Fibroblast of lung (primary cell): ENCODE measurements at regions not wholly inside any gene's neighbourhood (a gene's known extent, or its start where the extent isn't known, plus 50 kb on each side); places are given as distances from the start of the nearest gene placed in this dataset.

Experiments
- DNase-seq, 2 donors: peaks; one replicate each; pipeline versions ENCODE4 v3.0.0 to v3.0.0-alpha.2; 2010; ENCODE audit warnings: low read depth in 2 of 2
- H2AFZ ChIP-seq: 2 replicates; pipeline ENCODE4 v1.5.1; 2012; ENCODE audit warnings: low read length, control low read depth, inconsistent platforms
- H3K27ac ChIP-seq: 2 replicates; pipeline ENCODE4 v1.5.1; 2011; ENCODE audit warnings: low read length, control low read depth; ENCODE audit not compliant: insufficient read depth
- H3K27me3 ChIP-seq: 2 replicates; pipeline ENCODE4 v1.5.1; 2011; ENCODE audit warnings: mild to moderate bottlenecking, low read length; ENCODE audit not compliant: control insufficient read depth, insufficient read depth
- H3K36me3 ChIP-seq: 2 replicates; pipeline ENCODE4 v1.5.1; 2011; ENCODE audit warnings: low read length; ENCODE audit not compliant: control insufficient read depth, insufficient read depth
- H3K4me1 ChIP-seq: 2 replicates; pipeline ENCODE4 v1.5.1; 2011; ENCODE audit warnings: low read length; ENCODE audit not compliant: control insufficient read depth, insufficient read depth; ENCODE audit errors: extremely low read depth
- H3K4me2 ChIP-seq: 2 replicates; pipeline ENCODE4 v1.5.1; 2011; ENCODE audit warnings: low read length, control low read depth; ENCODE audit not compliant: insufficient read depth; ENCODE audit errors: extremely low read depth
- H3K4me3 ChIP-seq, 4 experiments: fragments of 200-600 bp in 1 of 4; sonication (generic) in 1 of 4; replicated peaks in 1 of 4; 2 replicates each; pipeline ENCODE4 v1.5.1; 2011 to 2016; ENCODE audit warnings: low read length in 4 of 4, low read depth in 3 of 4, mild to moderate bottlenecking in 3 of 4, control low read depth in 2 of 4, inconsistent platforms in 1 of 4, mixed read lengths in 1 of 4; ENCODE audit not compliant: insufficient read depth in 1 of 4; ENCODE audit errors: control extremely low read depth in 1 of 4
- H3K79me2 ChIP-seq: 2 replicates; pipeline ENCODE4 v1.5.1; 2012; ENCODE audit warnings: mild to moderate bottlenecking, low read length, inconsistent platforms; ENCODE audit not compliant: control insufficient read depth, insufficient read depth
- H3K9ac ChIP-seq: 2 replicates; pipeline ENCODE4 v1.5.1; 2011; ENCODE audit warnings: mild to moderate bottlenecking, low read length, control low read depth; ENCODE audit not compliant: insufficient read depth
- H3K9me3 ChIP-seq: 2 replicates; pipeline ENCODE4 v1.5.1; 2012; ENCODE audit warnings: low read depth, low read length; ENCODE audit not compliant: control insufficient read depth, insufficient read depth
- H4K20me1 ChIP-seq: 2 replicates; pipeline ENCODE4 v1.5.1; 2011; ENCODE audit warnings: low read length; ENCODE audit not compliant: control insufficient read depth, insufficient read depth; ENCODE audit errors: extremely low read depth
- CTCF ChIP-seq, 2 donors: IDR thresholded peaks in 1 of 2; conservative IDR thresholded peaks in 1 of 2; 1 replicate in 1 of 2; 2 replicates in 1 of 2; pipeline ENCODE4 v1.5.1; 2011 to 2012; ENCODE audit warnings: low read length in 2 of 2, control low read depth in 1 of 2, inconsistent platforms in 1 of 2, low read depth in 1 of 2, mild to moderate bottlenecking in 1 of 2
- EZH2 ChIP-seq: IDR thresholded peaks from 2 replicates; pipeline ENCODE4 v1.5.1; 2012; ENCODE audit warnings: low read length, control low read depth, mild to moderate bottlenecking; ENCODE audit errors: missing control alignments

- H2AFZ ChIP-seq, result no peak overlapping the region
- no peak overlapping the region for H3K27ac ChIP-seq
- no peaks in the 10 kb centered on the region for H3K79me2 ChIP-seq
- H3K36me3 ChIP-seq, result no peaks in the 10 kb centered on the region
- TF ChIP-seq EZH2 (no peak), CTCF (conservative IDR thresholded peaks at IDR 0.05 in 1 of 2, IDR thresholded peaks at IDR 0.05 in 1 of 2; ENCODE audit: low read depth in 1 of 2, low read length in 2 of 2) (no peak)
- DNase-seq, result no peak
- H3K4me3 ChIP-seq, result no peak overlapping the region
- H3K4me1 ChIP-seq, result peaks cover 13% of the 10 kb centered on the region
- no peak overlapping the region for H3K4me2 ChIP-seq
- no peaks in the 10 kb centered on the region for H3K27me3 ChIP-seq
- no peaks in the 10 kb centered on the region for H4K20me1 ChIP-seq
- H3K9me3 ChIP-seq, result no peaks in the 10 kb centered on the region
- no peak overlapping the region for H3K9ac ChIP-seq
Measured at GRCh38 chr16:85508993-85509392, 104.1 kb upstream of the GSE1 start.

DNA sequence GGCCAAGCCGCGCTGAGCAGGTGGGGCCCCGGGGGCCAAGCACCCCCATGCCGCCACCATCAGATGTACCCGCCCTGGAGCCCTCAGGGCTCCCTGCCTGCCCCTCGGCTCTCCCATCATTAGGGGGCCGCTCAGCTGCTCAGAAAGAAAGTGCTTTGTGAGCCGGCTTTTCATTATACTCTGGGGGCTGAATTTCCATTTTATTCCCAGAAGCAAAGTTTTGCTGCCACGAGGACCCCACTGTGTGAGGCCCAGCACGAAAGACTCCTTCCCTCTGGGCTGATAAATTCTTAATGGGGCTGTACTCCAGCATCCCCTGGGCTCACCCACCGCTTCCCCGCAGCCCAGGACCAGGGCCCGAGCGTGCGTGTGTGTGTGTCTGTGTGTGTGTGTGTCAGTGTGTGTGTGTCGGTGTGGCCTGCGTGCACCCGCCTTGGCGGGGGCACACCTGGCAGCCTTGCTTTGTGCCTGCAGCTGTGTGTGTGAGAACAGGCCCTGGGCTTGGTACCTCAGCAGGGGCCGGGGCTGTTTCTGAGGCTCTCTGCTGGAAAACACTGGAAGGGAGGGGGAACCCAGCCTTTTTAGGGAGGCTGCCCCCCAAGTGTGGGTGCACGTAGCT, 103.0 kb upstream of the GSE1 start:
- no peak for TF ChIP-seq CTCF (conservative IDR thresholded peaks at IDR 0.05 in 1 of 2, IDR thresholded peaks at IDR 0.05 in 1 of 2; ENCODE audit: low read depth in 1 of 2, low read length in 2 of 2)
- no peak for TF ChIP-seq EZH2
- H3K9ac ChIP-seq, result no peak overlapping the region
- no peaks in the 10 kb centered on the region for H3K79me2 ChIP-seq
- H3K9me3 ChIP-seq, result no peaks in the 10 kb centered on the region
- H3K36me3 ChIP-seq, result no peaks in the 10 kb centered on the region
- H3K4me3 ChIP-seq, result no peak overlapping the region
- H3K27me3 ChIP-seq, result no peaks in the 10 kb centered on the region
- H3K4me1 ChIP-seq, result peaks cover 24% of the 10 kb centered on the region
- no peaks in the 10 kb centered on the region for H4K20me1 ChIP-seq
- no peak overlapping the region for H2AFZ ChIP-seq
- no peak for DNase-seq
- H3K4me2 ChIP-seq, result no peak overlapping the region
- H3K27ac ChIP-seq, result no peak overlapping the region

DNA sequence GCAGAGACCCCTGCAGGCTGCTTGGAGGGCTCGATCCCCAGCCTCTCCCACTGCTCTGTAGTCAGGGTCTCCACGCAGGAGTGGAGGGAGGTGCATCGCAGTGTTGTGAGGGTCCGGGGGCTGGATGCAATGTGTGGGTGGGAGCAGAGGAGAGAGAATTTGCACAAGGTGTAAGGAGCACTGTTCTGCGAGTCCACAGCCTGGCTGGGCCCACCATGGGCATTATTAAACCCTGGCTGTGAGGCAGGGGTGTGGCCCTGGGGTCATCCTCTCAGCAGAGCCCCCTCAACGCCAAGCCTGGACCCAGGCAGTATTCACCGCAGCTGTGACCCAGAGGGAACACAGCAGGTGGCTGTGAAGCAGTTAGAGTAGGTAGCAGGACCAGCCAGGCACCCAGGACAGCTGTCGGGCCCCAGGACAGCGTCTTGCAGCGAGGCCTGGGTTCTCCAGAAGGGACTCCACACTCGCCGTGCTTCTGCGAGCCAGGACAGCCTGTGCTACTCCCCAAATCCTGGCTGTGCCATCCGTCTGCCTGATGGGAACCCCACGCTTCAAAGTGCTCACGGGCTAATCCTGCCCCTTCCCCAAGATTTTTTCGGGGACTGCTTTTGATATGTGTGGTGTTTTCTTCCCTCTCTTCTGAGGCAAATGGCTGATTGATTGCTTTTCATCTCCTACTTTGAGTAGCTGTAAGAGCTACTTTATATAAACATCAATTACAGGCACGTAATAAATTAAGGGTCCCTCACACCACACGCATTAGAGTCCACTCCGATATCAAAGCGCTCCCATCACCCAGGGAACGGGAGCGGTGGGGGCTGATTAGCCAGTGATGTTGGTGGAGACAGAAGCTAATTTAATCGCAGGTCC, 100.9 kb upstream of the GSE1 start:
- peaks cover 33% of the 10 kb centered on the region for H3K4me1 ChIP-seq
- H3K27me3 ChIP-seq, result no peaks in the 10 kb centered on the region
- no peaks in the 10 kb centered on the region for H3K9me3 ChIP-seq
- H3K4me2 ChIP-seq, result no peak overlapping the region
- TF ChIP-seq EZH2 (no peak), CTCF (conservative IDR thresholded peaks at IDR 0.05 in 1 of 2, IDR thresholded peaks at IDR 0.05 in 1 of 2; ENCODE audit: low read depth in 1 of 2, low read length in 2 of 2) (no peak)
- no peak overlapping the region for H3K9ac ChIP-seq
- H3K4me3 ChIP-seq, result no peak overlapping the region
- H3K36me3 ChIP-seq, result no peaks in the 10 kb centered on the region
- H3K27ac ChIP-seq, result no peak overlapping the region
- no peak for DNase-seq
- no peaks in the 10 kb centered on the region for H4K20me1 ChIP-seq
- H2AFZ ChIP-seq, result no peak overlapping the region
- H3K79me2 ChIP-seq, result no peaks in the 10 kb centered on the region
